SKM-1 (cell line): ENCODE measurements at regions not wholly inside any gene's neighbourhood (a gene's known extent, or its start where the extent isn't known, plus 50 kb on each side); places are given as distances from the start of the nearest gene placed in this dataset.
"Not testable (repeated sequence)": the region's sequence is repeated elsewhere in the genome, so short reads cannot be mapped to it uniquely, and the experiment has no call there.

ENCODE experiments used
- DNase-seq: peaks from one replicate; lab custom pipeline; 2025; ENCODE audit not compliant: unreplicated experiment; lab: John Stamatoyannopoulos, UW

GRCh38 chr14:53744857-53745256, 211.8 kb downstream of the BMP4 start:
- DNase-seq: no peak

DNA sequence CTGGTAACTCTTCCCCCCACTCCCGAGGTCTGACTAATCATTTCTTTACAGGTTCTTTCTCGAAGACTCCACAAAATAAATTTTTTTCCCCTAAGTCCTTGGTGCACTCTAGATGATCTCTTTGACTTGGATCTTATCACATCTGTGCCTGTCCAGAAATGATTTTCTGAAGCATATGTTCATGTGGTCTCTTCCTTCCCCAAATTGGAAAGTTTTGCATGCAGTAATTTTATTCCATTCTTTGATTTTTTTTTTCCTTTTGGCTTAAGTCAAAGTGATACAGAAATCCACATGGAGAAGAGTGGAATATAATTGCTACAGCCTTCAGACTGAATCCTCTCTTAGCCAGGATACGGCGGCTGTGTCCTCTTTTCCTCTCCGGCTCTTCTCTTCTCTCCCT, 213.3 kb downstream of the BMP4 start:
- no peak for DNase-seq

DNA sequence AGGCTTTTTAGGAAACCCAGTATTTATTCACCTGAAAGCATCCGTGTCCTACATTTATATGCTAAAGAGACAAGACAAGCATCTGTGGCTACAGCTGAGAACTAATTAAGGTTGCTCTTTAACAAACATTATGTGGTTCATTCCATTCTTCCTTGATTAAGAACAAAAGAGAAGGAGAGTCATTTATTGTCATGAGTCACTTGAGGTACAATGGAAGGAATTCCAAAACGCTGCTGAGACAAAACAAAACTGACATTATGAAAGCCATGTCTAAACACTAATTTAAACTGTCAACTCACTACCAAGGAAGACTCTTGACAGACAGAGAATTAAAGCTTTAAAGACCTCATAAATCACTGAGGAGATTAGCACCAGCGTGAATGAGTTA, 214.4 kb downstream of the BMP4 start:
- DNase-seq: no peak

DNA sequence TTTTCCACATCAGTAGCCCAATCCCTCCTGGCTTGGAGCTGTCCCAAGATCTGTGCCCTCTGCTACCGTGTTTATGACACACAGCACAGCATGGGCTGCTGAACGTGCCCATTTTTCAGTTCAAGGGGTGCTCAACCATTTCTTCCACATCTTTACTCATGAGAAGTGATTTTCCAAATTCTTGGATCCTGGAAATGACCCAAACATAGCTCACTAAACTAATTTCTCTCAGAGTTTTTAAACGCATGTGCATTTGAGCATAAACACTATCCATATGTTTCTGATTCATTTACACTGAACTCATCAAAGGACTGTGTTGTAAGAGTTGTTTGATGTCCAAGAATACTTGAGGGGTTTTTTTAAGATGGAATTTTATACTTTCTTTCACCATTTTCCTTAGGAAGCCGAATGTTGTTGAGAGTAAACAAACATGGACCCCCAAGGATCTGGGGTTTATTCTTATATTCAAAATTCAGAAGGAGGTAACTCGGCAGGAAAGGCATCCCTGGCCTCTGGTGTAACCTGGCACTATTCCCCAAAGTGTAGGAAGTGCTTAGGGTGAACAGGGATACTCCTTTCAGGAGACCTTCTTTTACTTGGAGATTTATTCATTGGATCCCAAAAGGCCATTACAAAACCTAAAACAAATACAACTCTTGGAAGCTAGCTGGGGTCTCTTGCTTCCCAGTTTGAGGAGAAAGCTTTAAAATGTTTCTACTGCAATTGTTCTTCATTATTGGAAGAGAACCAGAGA, 215.0 kb downstream of the BMP4 start:
- no peak for DNase-seq

DNA sequence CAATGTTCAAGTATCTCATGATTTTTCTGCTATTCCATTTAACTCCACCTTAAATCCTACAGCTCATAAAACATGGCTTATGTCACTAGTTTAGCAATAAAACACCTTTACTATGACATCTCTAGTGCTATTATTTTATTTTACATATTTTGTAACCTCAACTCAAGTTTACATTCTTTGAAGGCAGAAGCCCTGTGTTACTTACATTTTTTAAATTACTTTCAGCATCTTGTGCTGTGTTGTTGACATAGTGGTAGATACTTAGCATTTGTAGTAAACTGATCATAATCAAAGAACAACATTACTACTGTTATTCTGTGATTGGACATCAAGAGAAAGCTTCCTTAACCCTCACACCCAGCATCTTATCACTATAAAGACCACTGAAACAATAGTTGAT, 216.1 kb downstream of the BMP4 start:
- DNase-seq: no peak

GRCh38 chr14:53735916-53736315, 220.7 kb downstream of the BMP4 start:
- no peak for DNase-seq

GRCh38 chr14:53723221-53723620, 233.4 kb downstream of the BMP4 start:
- DNase-seq: no peak

GRCh38 chr14:53719536-53719935, 237.1 kb downstream of the BMP4 start:
- DNase-seq: no peak

GRCh38 chr14:53716578-53716977, 240.0 kb downstream of the BMP4 start:
- DNase-seq: no peak

DNA sequence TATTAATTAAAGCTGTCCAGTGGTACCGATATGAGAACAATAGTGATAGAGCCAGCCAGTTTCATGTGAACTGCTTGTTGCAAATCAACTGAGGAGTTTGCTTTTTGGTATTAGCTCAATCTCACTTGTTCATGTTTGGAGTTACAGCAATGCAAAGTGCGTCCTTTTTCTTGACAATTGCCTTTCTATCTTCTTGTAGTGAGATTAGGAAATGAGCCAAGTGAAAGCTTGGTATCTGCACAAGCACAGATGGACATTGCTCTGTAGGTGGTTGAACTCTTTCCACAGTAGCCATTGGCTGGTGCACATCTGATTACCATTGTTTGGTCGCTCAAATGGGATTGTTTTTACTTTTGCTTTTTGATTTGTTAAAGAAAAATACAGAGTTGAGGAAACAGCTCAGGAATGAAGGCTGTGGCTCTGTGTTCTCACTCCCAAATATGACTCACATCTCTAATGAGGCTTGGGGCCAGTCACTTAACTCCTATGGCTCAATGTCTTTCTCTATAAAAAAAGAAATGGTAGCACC, 241.4 kb downstream of the BMP4 start:
- DNase-seq: no peak

DNA sequence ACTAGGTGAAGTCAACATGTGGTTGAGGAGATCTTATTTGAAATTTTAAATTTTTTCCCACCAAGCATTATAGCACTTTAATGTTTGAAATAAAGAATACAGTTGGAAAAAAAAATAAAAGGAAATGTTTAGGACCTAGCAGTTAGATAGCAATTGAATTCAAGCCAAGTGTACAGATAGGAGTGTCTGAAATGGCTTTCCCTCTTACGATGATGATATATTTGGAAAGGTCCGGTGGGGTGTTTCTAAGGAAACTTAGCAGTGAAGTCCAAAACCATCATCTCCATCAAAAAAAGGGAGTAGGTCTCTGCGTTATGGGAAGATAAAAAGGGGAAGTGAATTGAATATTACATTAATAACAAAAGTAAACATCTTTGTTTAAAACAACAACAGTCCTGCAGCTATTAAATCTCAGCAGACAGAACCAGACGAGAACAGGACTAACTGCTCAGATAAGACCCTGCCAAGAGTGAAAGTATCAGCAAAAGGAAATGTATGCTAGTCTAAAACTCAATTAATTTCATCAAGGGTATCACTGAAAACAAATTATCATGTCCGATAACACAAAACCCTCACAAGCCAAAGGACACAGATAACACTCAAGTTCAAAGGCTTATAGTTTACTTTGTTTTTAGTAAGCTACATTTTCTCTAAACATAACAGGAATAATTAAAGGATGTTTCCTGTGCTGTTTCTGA, 242.0 kb downstream of the BMP4 start:
- no peak for DNase-seq

DNA sequence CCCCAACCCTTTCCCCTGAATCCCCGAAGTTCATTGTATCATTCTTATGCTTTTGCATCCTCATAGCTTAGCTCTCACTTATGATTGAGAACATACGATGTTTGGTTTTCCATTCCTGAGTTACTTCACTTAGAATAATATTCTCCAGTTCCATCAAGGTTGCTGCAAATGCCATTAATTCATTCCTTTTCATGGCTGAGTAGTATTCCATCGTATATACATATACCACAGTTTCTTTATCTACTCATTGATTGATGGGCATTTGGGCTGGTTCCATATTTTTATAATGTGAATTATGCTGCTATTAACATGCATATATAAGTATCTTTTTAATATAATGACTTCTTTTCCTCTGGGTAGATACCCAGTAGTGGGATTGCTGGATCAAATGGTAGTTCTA, 243.7 kb downstream of the BMP4 start:
- not testable (repeated sequence) for DNase-seq

DNA sequence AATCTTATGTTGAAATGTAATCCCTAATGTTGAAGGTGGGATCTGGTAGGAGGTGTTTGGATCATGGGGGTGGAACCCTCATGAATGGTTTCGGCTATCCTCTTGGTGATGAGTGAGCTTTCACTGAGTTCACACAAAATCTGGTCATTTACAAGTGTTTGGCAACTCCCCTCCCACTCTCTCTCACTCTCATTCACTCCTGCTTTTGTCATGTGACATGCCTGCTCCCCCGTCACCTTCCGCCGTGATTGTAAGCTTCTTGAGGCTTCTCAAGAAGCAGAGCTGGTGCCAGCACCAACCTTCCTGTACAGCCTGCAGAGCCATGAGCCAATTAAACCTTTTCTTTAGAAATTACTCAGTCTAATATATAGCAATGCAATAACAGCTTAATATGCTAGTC, 245.4 kb downstream of the BMP4 start:
- DNase-seq: no peak

DNA sequence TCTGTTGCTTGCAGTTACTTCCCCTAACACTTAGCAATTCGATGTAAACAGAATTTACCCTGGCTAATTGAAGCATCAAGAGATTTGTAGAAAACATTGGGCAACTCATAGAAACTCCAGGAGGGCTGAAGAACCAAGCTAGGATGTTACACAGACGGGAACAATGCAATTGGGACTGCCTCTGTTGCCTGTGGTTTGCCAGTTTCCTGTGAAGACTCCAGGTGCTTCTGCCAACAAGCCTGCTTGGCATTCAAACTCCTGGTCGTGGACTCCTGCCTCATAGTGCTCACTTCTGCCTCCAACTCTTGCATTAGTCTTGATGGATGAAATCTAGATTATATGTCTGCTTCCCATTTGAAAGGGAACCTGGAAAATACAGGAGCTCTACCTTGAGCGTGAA, 246.0 kb downstream of the BMP4 start:
- no peak for DNase-seq

DNA sequence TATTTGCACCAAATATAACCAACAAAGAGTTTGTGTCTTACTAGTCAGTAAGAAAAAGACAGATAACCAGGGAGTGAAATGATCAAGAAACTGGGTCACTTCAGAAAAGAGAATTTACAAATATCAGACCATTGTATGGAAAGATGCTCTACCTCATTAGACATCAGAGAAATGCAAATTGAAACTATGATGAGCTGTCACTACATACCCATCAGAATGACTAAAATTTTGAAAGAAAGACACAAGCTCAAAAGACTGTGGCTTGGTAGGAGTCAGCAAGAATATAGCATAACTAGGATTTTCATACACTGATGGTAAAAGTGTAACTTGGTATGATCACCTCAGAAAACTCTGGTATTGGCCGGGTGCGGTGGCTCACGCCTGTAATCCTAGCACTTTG, 247.2 kb downstream of the BMP4 start:
- no peak for DNase-seq

DNA sequence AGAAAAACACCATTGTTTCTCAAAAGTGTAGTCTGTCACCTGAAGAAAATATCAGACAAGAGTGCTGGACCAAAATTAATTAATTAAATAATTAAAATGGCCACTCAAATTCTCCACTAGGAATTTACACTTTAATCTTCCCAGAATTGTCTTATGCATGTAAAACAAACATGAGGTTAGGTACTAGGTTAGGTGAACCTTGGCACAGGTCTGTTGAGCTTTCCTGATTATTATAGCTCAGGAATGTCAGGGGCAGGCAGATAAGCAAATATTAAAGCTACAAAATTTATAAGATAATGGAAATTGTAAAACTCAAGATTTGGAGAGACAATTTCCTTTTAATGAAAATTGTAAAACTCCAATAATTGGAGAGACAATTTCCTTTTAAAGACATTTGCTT, 253.2 kb downstream of the BMP4 start:
- DNase-seq: no peak

DNA sequence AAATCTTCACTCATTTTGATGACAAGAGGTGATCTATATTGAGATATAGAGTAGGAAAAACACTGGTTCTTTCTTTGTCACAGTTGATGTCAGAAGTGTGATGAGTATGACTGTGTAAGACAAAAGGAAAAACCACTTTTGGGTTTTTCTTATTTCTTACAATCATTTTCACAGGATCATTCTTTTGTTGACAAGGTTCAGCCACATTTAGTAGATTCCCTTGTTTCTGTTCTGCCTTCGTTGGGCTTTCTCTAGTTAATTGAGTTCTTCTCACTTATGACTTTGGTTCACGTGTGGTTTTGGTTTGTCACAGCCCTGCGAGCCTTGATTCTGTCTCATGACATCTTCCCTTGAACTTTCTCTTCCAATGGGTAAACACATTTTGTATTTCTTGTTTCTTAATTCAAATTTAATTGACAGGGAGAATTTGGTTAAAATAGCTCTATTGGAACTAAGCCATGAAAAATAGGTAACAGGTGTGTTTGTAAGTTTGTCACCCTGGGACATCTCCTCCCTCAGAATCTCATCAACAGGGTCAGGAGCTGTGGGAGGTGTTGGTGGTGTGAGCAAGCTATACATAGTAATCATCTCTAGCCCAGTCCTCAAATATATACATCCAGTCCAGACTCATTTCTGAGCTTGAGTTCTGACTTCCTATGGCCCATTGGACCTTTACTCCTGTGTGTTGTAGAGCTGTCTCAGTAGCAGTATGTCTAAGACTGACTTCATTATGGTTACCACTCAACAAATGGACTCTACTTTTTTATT, 255.3 kb downstream of the BMP4 start:
- DNase-seq: no peak

GRCh38 chr14:53696217-53696965, 260.2 kb downstream of the BMP4 start:
- DNase-seq: no peak

GRCh38 chr14:53695692-53696214, 260.9 kb downstream of the BMP4 start:
- no peak for DNase-seq

DNA sequence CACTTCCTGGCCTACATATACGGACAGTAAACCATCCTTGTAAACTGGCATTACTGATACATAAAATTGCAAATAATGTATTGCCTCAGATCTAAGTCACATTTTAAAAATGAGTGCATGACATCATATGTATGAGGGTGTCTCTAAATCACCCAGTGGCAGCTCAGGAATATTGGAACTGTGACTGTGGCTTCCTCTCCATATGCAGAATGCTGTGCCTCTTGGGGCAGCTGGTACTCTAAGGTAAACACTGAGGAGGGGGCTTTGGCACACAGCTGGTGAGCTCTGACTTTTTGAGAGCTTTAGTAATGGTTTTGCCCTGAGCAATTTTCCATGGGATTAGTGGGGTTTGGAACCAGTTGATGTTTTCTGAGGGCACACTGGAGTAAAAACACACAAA, 263.7 kb downstream of the BMP4 start:
- no peak for DNase-seq

- no peak for DNase-seq
Measured at GRCh38 chr14:53692451-53692850, 264.2 kb downstream of the BMP4 start.
